BJ (cell line): ENCODE measurements at regions not wholly inside any gene's neighbourhood (a gene's known extent, or its start where the extent isn't known, plus 50 kb on each side); places are given as distances from the start of the nearest gene placed in this dataset.

ENCODE experiments used
- CTCF ChIA-PET: fragments of 350-600 bp; formaldehyde crosslinking; extraction: SDS; loops from one replicate; lab custom pipeline; 2021; ENCODE audit warnings: antibody characterized with exemption, inconsistent platforms; lab: Yijun Ruan, JAX
- POLR2A ChIA-PET: fragments of 300-600 bp; sonication (Branson Sonifier 250); formaldehyde crosslinking; extraction: SDS; loops from one replicate; lab custom pipeline; 2021; ENCODE audit warnings: antibody characterized with exemption; lab: Charles Lee
- DNase-seq: peaks from one replicate; pipeline ENCODE4 v3.0.0-alpha.2; 2011; ENCODE audit warnings: low read depth
- H3K27me3 ChIP-seq: 2 replicates; pipeline ENCODE4 v1.6.0; 2011; ENCODE audit warnings: low read length; ENCODE audit not compliant: control insufficient read depth, insufficient read depth
- H3K36me3 ChIP-seq: 2 replicates; pipeline ENCODE4 v1.5.1; 2011; ENCODE audit warnings: low read length; ENCODE audit not compliant: control insufficient read depth, insufficient read depth
- H3K4me3 ChIP-seq: 2 replicates; pipeline ENCODE4 v1.5.1; 2011; ENCODE audit warnings: low read depth, mild to moderate bottlenecking, control low read depth, low read length
- CTCF ChIP-seq: IDR thresholded peaks from 2 replicates; pipeline ENCODE4 v1.5.1; 2011; ENCODE audit warnings: low read depth, mild to moderate bottlenecking, control low read depth, inconsistent platforms, low read length, moderate library complexity; ENCODE audit not compliant: insufficient read depth

- no peak for TF ChIP-seq CTCF
- no peak overlapping the region for H3K4me3 ChIP-seq
- DNase-seq: no peak
- H3K27me3 ChIP-seq: no peaks in the 10 kb centered on the region
- no peaks in the 10 kb centered on the region for H3K36me3 ChIP-seq
- ChIA-PET CTCF (no interaction called here), POLR2A (no interaction called here)
These were observed 85.8 kb downstream of the SEC61B start for GRCh38 chr9:99307851-99308250.

- H3K36me3 ChIP-seq: no peaks in the 10 kb centered on the region
- DNase-seq: no peak
- no peak overlapping the region for H3K4me3 ChIP-seq
- ChIA-PET CTCF (interaction anchor here (1.4 kb wide), 1 partner anchor 11 kb away, joined by 4 read pairs; no protein-coding TSS in a partner anchor), POLR2A (no interaction called here)
- no peak for TF ChIP-seq CTCF
- H3K27me3 ChIP-seq: no peaks in the 10 kb centered on the region
These were observed 87.3 kb downstream of the SEC61B start for GRCh38 chr9:99309141-99309939.

- H3K36me3 ChIP-seq: no peaks in the 10 kb centered on the region
- no peak for TF ChIP-seq CTCF
- H3K4me3 ChIP-seq: no peak overlapping the region
- ChIA-PET CTCF (no interaction called here), POLR2A (no interaction called here)
- peaks cover 2% of the 10 kb centered on the region; the same call in 1 of the 2 replicates for H3K27me3 ChIP-seq
- DNase-seq: no peak
These were observed 90.7 kb downstream of the SEC61B start for GRCh38 chr9:99312736-99313135.

DNA sequence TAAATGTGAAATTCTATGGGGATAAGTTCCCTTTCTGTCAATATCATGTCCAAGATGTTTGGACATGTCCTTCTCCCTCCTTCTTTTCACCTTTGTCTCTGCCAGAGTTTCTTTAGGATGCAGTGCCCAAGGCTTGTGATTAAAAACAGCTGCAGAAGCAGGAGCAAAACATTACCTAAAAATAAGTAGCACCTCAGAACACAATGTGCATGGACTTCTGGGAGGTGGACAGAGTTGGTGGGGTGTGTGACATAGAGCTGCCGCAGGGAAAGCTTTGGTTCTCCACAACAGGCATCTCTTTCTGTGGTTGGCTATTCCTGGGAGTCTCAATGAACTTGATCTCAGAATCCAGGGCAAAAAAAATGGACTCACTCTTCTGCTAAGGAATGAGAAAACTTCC, 97.0 kb downstream of the SEC61B start:
- no peak for TF ChIP-seq CTCF
- Histone ChIP-seq H3K27me3 (peaks cover 2% of the 10 kb centered on the region; the same call in 1 of the 2 replicates), H3K4me3 (no peak overlapping the region), H3K36me3 (no peaks in the 10 kb centered on the region)
- ChIA-PET CTCF (interaction anchor here (0.6 to 1.1 kb wide), 2 partner anchors 10 to 25 kb away, joined by 3 read pairs; no protein-coding TSS in a partner anchor), POLR2A (no interaction called here)
- no peak for DNase-seq

- no peaks in the 10 kb centered on the region for H3K36me3 ChIP-seq
- H3K4me3 ChIP-seq: no peak overlapping the region
- H3K27me3 ChIP-seq: peaks cover 4% of the 10 kb centered on the region
- POLR2A ChIA-PET: no interaction called here
- DNase-seq: no peak
- CTCF ChIA-PET: no interaction called here
- no peak for TF ChIP-seq CTCF
These were observed 100.2 kb downstream of the SEC61B start for GRCh38 chr9:99322299-99322698.
